ENCODE measurements at regions not wholly inside any gene's neighbourhood (a gene's known extent, or its start where the extent isn't known, plus 50 kb on each side); places are given as distances from the start of the nearest gene placed in this dataset.

- DNase-seq = no peak
- no peaks in the 10 kb centered on the region for H3K27me3 ChIP-seq
- H3K4me1 ChIP-seq = no peaks in the 10 kb centered on the region
- H3K27ac ChIP-seq = no peak overlapping the region
- intact Hi-C loops (cut with DNase I) = no loop called here
- H3K9ac ChIP-seq (ENCODE audit: low read depth in 2 of 2, low read length in 2 of 2) = no peak overlapping the region
- H3K9me3 ChIP-seq = no peaks in the 10 kb centered on the region
- H3K36me3 ChIP-seq = no peaks in the 10 kb centered on the region
- no peak overlapping the region for H3K4me3 ChIP-seq
- no peak for TF ChIP-seq CTCF (IDR thresholded peaks at IDR 0.05)
These were observed 491.3 kb downstream of the TAFA4 start for GRCh38 chr3:68441054-68441453.

- no peaks in the 10 kb centered on the region for H3K36me3 ChIP-seq
These were observed 495.5 kb downstream of the TAFA4 start for GRCh38 chr3:68436619-68437401.

GRCh38 chr3:68428495-68428894 is 503.9 kb downstream of the TAFA4 start:
- no peak overlapping the region for H3K27ac ChIP-seq
- no peak for TF ChIP-seq CTCF (IDR thresholded peaks at IDR 0.05)

More at GRCh38 chr3:68436619-68437401, 495.5 kb downstream of the TAFA4 start:
- intact Hi-C loops (cut with DNase I) = no loop called here
- H3K27ac ChIP-seq = no peak overlapping the region
- no peaks in the 10 kb centered on the region for H3K27me3 ChIP-seq
- H3K9me3 ChIP-seq = no peaks in the 10 kb centered on the region
- TF ChIP-seq CTCF (IDR thresholded peaks at IDR 0.05) = no peak
- no peak overlapping the region for H3K4me3 ChIP-seq
- H3K9ac ChIP-seq (ENCODE audit: low read depth in 2 of 2, low read length in 2 of 2) = no peak overlapping the region
- no peak for DNase-seq
- no peaks in the 10 kb centered on the region for H3K4me1 ChIP-seq

GRCh38 chr3:68424796-68425460 is 507.4 kb downstream of the TAFA4 start:
- Histone ChIP-seq H3K9ac (ENCODE audit: low read depth in 2 of 2, low read length in 2 of 2) (no peak overlapping the region), H3K36me3 (no peaks in the 10 kb centered on the region), H3K27ac (no peak overlapping the region), H3K4me1 (no peaks in the 10 kb centered on the region), H3K27me3 (no peaks in the 10 kb centered on the region), H3K4me3 (no peak overlapping the region), H3K9me3 (no peaks in the 10 kb centered on the region)
- TF ChIP-seq CTCF (IDR thresholded peaks at IDR 0.05) = no peak
- DNase-seq = no peak
- intact Hi-C loops (cut with DNase I) = no loop called here

More at GRCh38 chr3:68428495-68428894, 503.9 kb downstream of the TAFA4 start:
- DNase-seq = no peak
- Histone ChIP-seq H3K9me3 (no peaks in the 10 kb centered on the region), H3K4me1 (no peaks in the 10 kb centered on the region), H3K27me3 (no peaks in the 10 kb centered on the region), H3K4me3 (no peak overlapping the region), H3K9ac (ENCODE audit: low read depth in 2 of 2, low read length in 2 of 2) (no peak overlapping the region), H3K36me3 (no peaks in the 10 kb centered on the region)
- intact Hi-C loops (cut with DNase I) = no loop called here

- TF ChIP-seq CTCF (IDR thresholded peaks at IDR 0.05) = no peak
- DNase-seq = no peak
- Histone ChIP-seq H3K4me1 (no peaks in the 10 kb centered on the region), H3K4me3 (no peak overlapping the region), H3K27me3 (no peaks in the 10 kb centered on the region), H3K27ac (no peak overlapping the region), H3K9ac (ENCODE audit: low read depth in 2 of 2, low read length in 2 of 2) (no peak overlapping the region), H3K9me3 (no peaks in the 10 kb centered on the region), H3K36me3 (no peaks in the 10 kb centered on the region)
- intact Hi-C loops (cut with DNase I) = no loop called here
These were observed 523.7 kb downstream of the TAFA4 start for GRCh38 chr3:68408626-68409025.

Data from colonic mucosa (tissue), 4 donors.